NCI-H128 (cell line): ENCODE measurements at regions not wholly inside any gene's neighbourhood (a gene's known extent, or its start where the extent isn't known, plus 50 kb on each side); places are given as distances from the start of the nearest gene placed in this dataset.

Source experiments
- DNase-seq: peaks from one replicate; lab custom pipeline; 2025; ENCODE audit not compliant: unreplicated experiment; lab: John Stamatoyannopoulos, UW

DNA sequence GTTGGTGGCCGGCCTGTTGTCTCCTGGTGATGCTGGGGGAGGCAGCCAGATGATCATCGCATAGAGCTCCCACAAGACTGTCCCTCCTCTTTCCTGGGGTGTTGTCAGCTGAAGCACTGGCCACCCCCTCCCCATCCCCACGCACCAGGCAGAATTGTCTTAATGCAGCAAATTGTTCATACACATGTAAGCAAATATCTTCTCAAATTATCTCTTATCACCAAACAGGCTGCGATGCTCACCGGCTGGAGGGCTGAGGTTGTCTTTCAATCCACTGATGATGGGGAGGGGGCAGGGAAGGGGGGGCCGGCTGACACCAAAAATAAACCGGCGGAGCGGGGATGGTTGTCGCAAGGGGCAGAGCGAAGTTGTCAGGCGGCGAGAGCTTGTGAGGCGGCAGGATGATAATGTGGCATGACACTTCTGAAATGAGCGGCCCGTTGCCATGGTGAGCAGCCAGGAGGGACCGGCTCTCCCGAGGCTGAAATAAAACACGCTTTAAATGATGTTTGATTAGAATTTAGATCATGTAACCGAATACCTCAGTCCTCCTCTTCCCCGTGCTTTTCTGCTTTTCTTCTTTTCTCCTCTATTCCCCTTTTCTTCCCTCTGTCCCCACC, 59.8 kb downstream of the MRM1 start:
- DNase-seq, result no peak

GRCh38 chr17:36661688-36662087, 60.3 kb downstream of the MRM1 start:
- no peak for DNase-seq

DNA sequence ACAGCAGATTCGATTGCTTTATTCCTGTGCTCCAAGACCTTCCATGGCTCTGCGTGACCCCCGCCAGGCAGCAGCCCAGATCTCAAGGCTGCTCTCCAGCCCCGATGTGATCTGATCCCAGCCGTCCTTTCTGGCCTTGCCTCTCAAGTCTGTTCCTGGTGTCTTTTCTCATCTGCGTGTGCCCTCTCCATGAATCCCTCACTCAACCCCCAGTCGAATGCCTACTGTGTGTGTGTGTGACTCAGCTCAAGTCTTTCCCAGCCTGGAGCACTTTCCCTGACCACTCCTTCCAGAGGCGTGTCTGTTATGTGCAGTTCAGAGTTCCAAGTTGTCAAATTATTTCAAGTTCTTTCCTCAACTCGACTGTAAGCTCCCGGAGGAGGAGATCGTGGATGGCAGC, 64.0 kb downstream of the MRM1 start:
- DNase-seq, result no peak

GRCh38 chr17:36667922-36668321, 66.5 kb downstream of the MRM1 start:
- no peak for DNase-seq

- DNase-seq, result no peak
Measured at GRCh38 chr17:36668824-36669223, 67.4 kb downstream of the MRM1 start.

DNA sequence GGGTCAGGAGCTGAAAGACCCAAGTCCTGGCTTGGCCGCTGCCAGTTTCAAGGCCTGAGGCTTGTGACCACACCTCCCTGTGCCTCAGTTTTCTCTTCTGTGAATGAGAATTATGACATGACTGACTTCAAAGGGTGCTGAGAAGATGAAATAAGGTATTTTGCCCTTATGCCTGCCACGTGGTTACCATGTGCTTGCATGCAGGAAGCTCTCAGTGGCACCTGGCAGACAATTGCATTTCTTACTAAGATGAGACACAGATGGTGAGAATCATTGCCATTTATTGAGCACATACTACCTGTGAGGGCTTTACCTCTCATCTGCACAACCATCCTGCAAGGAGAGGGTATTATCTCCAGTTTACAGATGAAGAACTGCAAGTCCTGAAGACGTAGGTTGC, 69.8 kb downstream of the MRM1 start:
- no peak for DNase-seq

DNA sequence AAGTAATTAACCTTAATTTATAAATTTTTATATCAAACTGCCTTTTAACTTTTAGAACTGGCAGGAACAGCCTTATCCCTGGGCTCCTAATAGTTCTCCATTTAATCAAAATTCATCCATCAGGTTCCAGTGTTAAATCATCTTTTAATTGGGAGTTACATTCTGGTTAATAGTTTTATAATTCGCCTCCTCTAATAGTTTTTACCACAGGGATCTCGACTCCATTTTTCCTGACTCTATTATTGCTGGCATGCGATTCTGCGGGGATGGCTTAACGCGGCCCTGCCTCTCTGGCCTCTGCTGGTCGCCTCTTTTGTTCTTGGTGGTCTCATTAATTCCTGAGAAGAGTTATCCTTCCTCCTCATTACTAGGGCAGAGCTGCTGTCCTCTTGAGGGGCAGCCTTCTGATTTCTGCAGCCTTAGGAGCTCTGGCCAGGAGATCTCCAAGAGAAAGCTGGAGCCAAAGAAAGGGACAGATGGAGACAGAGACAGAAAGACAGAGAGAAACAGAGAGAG, 71.1 kb downstream of the MRM1 start:
- no peak for DNase-seq

- no peak for DNase-seq
Measured at GRCh38 chr17:36673068-36673467, 71.7 kb downstream of the MRM1 start.

- no peak for DNase-seq
Measured at GRCh38 chr17:36673637-36674277, 72.4 kb downstream of the MRM1 start.

DNA sequence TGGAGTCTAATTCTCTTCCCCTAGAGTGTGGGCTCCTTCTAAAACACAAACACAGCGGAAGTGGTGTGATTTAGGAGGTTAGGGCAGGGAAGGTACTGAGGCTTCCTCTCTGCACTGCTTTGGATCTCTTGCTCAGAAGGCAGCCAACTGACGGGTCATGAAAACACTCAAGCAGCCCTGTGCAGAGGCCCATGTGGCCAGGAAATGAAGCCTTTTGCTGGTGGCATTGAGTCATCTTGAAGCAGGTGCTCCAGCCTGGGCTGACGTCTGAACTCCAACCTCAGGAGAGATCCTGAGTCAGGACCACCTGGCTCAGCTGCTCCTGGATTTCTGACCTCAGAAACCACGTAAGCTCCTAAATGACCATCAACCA, 72.9 kb downstream of the MRM1 start:
- DNase-seq, result no peak

DNA sequence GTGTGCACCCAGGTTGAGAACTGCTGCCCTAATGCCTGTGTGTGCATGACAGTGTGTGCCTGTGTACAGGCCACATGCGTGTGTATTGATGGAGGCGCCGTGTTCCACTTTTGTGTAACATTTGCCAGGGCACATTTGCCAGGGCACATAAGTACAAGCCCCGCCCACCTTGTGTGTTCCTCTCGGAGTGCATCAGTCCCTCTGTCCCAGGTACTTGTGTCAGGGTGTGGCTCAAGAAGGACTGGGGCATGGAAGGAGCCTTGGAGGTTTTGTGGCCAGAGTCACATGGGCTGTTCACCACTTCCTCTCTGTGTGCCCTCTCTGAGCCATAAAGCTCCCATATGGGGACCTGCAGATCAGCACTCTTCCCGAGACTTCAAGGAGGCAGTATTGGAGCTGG, 73.9 kb downstream of the MRM1 start:
- DNase-seq, result no peak

- DNase-seq, result no peak
Measured at GRCh38 chr17:36675786-36676185, 74.4 kb downstream of the MRM1 start.

DNA sequence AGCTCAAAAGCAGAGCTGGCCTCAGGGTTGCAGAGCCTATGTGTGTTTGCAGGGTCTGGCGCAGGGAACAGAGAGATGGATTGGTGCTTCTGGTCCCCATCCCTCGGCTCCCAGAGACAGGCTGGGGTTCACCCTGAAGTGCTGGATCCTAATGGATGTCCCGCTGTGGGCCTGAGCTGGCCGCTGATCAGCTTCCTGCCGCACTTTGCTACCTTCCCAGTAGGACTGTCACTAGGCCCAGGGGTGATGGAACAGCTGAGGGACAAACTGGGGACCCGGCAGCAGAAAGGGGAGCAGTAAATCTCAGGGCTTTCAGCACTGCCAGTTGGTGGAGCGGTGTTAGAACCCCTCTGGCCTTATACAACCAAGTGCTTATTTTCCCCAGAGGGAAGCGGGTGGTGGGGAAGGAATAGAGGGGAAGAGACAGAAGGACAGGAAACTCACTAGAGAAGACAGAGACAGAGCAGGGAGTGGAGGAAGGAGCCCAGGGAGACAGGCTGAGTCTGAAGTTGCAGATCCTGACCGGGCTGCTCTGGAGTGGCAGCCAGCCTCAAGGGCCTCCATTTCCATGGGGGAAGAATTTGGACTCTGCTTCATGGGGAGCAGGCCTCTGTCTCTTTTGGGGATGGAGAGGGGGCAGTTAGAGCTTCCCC, 78.6 kb downstream of the MRM1 start:
- DNase-seq, result no peak

- no peak for DNase-seq
Measured at GRCh38 chr17:36680701-36681202, 79.4 kb downstream of the MRM1 start.

DNA sequence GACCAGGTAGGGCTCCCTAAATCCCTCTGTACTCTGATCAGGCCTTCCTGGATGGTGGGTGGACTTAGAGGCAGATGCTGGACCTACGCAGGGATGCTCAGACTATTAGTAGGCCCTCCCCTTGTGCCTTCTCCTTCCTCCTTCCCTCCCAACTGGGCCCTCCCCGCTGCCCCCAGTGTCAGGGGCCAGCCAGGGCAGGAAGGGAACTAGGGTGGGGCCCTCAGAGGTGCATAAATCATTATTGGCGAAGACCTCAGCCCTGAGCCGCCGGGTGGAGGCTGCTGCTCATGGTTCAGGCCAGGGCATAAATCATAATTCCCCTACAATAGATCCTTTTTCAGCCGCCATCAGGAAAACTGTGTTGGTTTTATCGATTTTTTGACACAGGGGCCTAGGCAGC, 81.4 kb downstream of the MRM1 start:
- no peak for DNase-seq

DNA sequence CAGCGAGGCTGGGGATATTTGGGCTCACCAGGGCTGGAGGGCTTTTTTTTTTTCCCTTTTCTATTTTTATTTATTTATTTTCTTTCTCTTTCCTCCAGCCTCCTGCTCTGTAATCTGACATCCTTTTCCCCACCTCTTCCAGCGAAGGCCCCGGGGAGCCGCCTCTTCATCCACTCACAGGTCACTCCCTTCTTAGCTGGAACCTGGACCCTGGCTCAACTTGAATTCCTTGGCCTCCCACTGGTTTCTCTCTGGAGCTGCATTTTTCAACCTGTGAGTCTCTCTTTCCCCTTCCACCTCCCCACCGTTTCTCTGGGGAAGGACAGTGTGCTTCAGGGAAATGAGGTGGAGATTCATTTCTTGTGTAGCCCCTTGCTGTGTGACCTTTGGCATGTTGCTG, 82.0 kb downstream of the MRM1 start:
- DNase-seq, result no peak

GRCh38 chr17:36684134-36684533, 82.8 kb downstream of the MRM1 start:
- no peak for DNase-seq

GRCh38 chr17:36686123-36686669, 84.8 kb downstream of the MRM1 start:
- DNase-seq, result no peak

GRCh38 chr17:36687736-36688135, 86.4 kb downstream of the MRM1 start:
- no peak for DNase-seq

GRCh38 chr17:36689089-36689667, 87.8 kb downstream of the MRM1 start:
- DNase-seq, result no peak

- no peak for DNase-seq
Measured at GRCh38 chr17:36690190-36690589, 88.8 kb downstream of the MRM1 start.

GRCh38 chr17:36691606-36692005, 90.2 kb downstream of the MRM1 start:
- no peak for DNase-seq
